Ascending aorta (tissue), 2 donors: ENCODE measurements at regions not wholly inside any gene's neighbourhood (a gene's known extent, or its start where the extent isn't known, plus 50 kb on each side); places are given as distances from the start of the nearest gene placed in this dataset.

Source experiments
- DNase-seq, 2 donors: peaks; one replicate each; pipeline ENCODE4 v3.0.0-alpha.2; 2019; ENCODE audit warnings: low spot score in 2 of 2
- H3K27ac ChIP-seq, 2 donors: fragments of 200-600 bp; sonication (generic); one replicate each; pipeline ENCODE4 v1.5.1; 2016 to 2017; ENCODE audit warnings: mild to moderate bottlenecking in 1 of 2
- H3K27me3 ChIP-seq: fragments of 200-600 bp; sonication (generic); one replicate; pipeline ENCODE4 v1.5.1; 2017
- H3K36me3 ChIP-seq, 2 donors: fragments of 200-600 bp; sonication (generic); one replicate each; pipeline ENCODE4 v1.5.1; 2016
- H3K4me1 ChIP-seq, 2 donors: fragments of 200-600 bp; sonication (generic); one replicate each; pipeline ENCODE4 v1.5.1; 2016 to 2017; ENCODE audit warnings: mild to moderate bottlenecking in 1 of 2
- H3K4me3 ChIP-seq, 2 donors: fragments of 200-600 bp; sonication (generic); one replicate each; pipeline ENCODE4 v1.5.1; 2016 to 2017; ENCODE audit warnings: mild to moderate bottlenecking in 1 of 2
- H3K9me3 ChIP-seq, 2 donors: fragments of 200-600 bp; sonication (generic); one replicate each; pipeline ENCODE4 v1.5.1; 2016
- intact Hi-C: fragments of 100-400 bp; cut with DNase I; formaldehyde crosslinking; loops from one replicate; pipeline ENCODE4 v1.15.1; 2023
- TF ChIP-seq, protein P1 (sequence below), 3 experiments: fragments of 200-600 bp in 2 of 3; fragments of 450-650 bp in 1 of 3; sonication (generic) in 2 of 3; IDR thresholded peaks; one replicate each; pipeline ENCODE4 v1.5.1; 2016 to 2019; ENCODE audit warnings: antibody characterized with exemption in 3 of 3, mild to moderate bottlenecking in 1 of 3, moderate library complexity in 1 of 3

DNA sequence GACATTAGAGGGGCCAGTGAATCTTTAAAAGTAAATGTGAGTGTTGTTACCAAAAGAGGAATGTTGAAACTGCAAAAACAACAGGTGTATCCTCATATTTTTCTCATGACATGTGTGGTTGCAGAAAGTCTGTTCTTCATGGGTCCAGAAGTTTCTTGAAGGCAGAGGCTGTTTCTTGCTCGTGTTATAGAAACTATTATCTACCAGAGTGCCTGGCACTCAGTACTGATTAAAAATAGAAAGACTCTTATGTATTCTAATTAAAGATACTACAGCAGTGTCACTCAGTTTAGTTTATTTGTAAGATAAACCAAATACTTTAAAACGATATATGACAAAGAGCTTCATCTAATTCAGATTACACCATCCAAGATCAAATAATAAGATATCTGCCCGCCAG lies 1864.2 kb upstream of the WWC1 start:
- TF ChIP-seq, protein P1, sequence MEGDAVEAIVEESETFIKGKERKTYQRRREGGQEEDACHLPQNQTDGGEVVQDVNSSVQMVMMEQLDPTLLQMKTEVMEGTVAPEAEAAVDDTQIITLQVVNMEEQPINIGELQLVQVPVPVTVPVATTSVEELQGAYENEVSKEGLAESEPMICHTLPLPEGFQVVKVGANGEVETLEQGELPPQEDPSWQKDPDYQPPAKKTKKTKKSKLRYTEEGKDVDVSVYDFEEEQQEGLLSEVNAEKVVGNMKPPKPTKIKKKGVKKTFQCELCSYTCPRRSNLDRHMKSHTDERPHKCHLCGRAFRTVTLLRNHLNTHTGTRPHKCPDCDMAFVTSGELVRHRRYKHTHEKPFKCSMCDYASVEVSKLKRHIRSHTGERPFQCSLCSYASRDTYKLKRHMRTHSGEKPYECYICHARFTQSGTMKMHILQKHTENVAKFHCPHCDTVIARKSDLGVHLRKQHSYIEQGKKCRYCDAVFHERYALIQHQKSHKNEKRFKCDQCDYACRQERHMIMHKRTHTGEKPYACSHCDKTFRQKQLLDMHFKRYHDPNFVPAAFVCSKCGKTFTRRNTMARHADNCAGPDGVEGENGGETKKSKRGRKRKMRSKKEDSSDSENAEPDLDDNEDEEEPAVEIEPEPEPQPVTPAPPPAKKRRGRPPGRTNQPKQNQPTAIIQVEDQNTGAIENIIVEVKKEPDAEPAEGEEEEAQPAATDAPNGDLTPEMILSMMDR (IDR thresholded peaks at IDR 0.05): no peak
- H3K4me1 ChIP-seq: no peaks in the 10 kb centered on the region
- H3K36me3 ChIP-seq: no peaks in the 10 kb centered on the region
- intact Hi-C loops: no loop called here
- no peak for DNase-seq
- H3K9me3 ChIP-seq: no peaks in the 10 kb centered on the region
- H3K4me3 ChIP-seq: no peak overlapping the region
- H3K27me3 ChIP-seq: no peaks in the 10 kb centered on the region
- no peak overlapping the region for H3K27ac ChIP-seq

DNA sequence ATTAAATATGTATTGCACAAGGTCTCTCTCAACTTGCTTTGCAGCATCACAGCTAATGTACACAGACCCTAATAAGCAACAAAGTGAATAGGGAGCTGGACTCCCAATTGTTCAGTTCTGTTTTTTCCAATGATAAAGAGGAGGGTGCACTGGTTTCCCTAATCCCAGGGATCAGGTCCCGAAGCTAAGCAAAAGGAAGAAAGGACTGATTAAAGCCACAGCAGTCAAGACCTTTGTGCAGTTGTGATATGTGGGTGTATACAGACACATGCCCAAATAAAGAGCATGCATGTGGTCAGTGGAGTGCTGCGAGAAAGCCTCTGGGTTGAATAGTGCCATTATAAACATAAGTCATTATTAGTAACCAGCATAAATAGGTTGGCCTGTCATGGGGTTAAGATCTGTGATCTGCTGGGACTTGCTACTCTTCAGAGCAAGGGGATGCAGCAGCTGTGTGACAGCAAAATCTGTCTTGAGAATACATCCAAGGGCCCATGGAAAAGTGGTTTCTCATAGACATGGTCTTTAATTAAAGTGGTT lies 1863.1 kb upstream of the WWC1 start:
- Histone ChIP-seq H3K27ac (no peak overlapping the region), H3K4me1 (no peaks in the 10 kb centered on the region), H3K4me3 (no peak overlapping the region), H3K9me3 (no peaks in the 10 kb centered on the region), H3K27me3 (no peaks in the 10 kb centered on the region), H3K36me3 (no peaks in the 10 kb centered on the region)
- TF ChIP-seq, protein P1 (IDR thresholded peaks at IDR 0.05): no peak
- intact Hi-C loops: no loop called here
- no peak for DNase-seq

DNA sequence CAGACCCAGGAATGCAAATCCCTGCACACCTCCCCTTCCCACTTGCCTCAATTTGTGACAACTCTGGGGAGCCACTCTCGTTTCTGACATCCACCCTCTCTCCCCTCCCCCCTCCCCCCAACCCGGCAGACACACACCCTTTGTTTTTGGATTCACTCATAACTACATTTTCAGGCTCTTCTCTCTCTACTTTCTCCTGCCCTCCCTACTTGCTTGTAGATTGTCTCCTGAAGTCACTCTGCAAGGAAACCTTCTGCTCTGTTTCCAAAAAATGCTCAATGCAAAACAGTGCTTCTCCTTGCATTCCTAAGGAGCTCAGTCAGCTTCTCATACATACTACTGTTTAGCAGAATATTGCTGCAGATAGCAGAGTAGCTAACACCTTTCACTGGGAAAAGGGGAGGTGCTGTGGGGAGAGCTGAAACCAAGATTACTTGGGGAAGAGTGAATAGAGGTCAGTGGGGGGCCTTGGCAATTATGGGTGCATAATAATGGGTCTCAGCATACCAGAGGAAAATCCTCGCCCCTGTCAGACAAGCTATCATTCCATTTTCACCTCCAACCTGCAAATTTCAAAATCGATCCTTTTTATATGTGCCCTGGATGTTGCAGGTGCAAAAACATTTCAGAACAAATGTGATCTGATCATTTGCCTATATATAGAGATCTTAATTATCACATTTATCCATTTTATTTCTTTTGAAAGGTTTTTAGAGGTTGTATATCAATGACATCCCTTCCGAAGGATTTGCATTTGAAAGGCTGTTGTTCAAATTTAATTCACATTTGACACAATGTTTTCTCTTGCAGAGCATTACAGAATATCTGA lies 1860.7 kb upstream of the WWC1 start:
- no peak overlapping the region for H3K27ac ChIP-seq
- H3K4me1 ChIP-seq: no peaks in the 10 kb centered on the region
- no peaks in the 10 kb centered on the region for H3K36me3 ChIP-seq
- TF ChIP-seq, protein P1 (IDR thresholded peaks at IDR 0.05): no peak
- H3K9me3 ChIP-seq: no peaks in the 10 kb centered on the region
- DNase-seq: no peak
- intact Hi-C loops: no loop called here
- H3K27me3 ChIP-seq: no peaks in the 10 kb centered on the region
- no peak overlapping the region for H3K4me3 ChIP-seq

DNA sequence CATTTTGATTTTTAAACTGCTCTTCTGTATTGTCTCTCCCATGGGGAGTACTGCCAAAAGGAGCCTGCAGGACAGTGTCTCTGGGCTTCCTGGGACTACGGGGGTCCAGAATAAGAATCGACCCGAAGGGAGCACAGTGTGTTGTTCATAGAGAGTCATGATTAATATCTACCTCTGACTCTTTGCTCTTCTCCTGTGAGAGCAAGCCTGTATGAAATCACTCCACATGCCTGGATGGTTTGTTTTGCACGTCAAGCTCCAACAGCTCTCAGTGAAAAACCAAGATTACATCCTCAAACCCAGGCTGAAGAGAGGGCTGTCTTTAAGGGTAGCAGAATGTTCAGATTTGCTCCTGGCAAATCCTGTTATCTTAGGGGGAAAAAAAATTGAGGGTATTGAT lies 1860.0 kb upstream of the WWC1 start:
- no peaks in the 10 kb centered on the region for H3K36me3 ChIP-seq
- no peak overlapping the region for H3K4me3 ChIP-seq
- no peaks in the 10 kb centered on the region for H3K4me1 ChIP-seq
- no peak for DNase-seq
- H3K27ac ChIP-seq: no peak overlapping the region
- H3K27me3 ChIP-seq: no peaks in the 10 kb centered on the region
- intact Hi-C loops: no loop called here
- TF ChIP-seq, protein P1 (IDR thresholded peaks at IDR 0.05): no peak
- H3K9me3 ChIP-seq: no peaks in the 10 kb centered on the region

DNA sequence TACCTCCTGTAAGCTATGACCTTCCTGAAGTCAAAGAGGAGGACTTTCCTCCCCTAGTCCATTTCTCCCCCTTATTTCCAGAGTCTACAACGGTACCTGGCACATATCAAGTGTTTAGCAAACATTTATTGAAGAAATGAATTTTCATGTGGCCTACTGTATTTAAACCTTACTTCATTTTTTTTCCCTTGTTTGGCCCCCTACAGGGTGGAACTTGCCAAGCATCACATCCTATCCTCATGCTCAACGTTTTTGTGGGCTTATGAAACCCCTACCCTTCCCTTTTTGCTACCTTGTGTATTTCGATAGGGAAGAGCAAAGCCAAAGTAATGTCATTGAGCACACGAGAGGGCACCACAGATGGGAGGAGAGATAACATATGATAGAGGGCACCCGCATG lies 1857.8 kb upstream of the WWC1 start:
- no peaks in the 10 kb centered on the region for H3K36me3 ChIP-seq
- no peak overlapping the region for H3K27ac ChIP-seq
- H3K27me3 ChIP-seq: no peaks in the 10 kb centered on the region
- no peak overlapping the region for H3K4me3 ChIP-seq
- TF ChIP-seq, protein P1 (IDR thresholded peaks at IDR 0.05): no peak
- no peaks in the 10 kb centered on the region for H3K9me3 ChIP-seq
- intact Hi-C loops: no loop called here
- no peak for DNase-seq
- H3K4me1 ChIP-seq: no peaks in the 10 kb centered on the region
